Chondrocyte (in vitro differentiated cells): ENCODE measurements at regions not wholly inside any gene's neighbourhood (a gene's known extent, or its start where the extent isn't known, plus 50 kb on each side); places are given as distances from the start of the nearest gene placed in this dataset.

Experiments
- DNase-seq: peaks from one replicate; pipeline ENCODE4 v3.0.0; 2021; ENCODE audit warnings: mixed read lengths, low spot score
- H3K27ac Mint-ChIP-seq: one replicate; pipeline ENCODE4 v1.8.0; 2021; ENCODE audit warnings: mild to moderate bottlenecking, moderate library complexity, mixed read lengths; ENCODE audit not compliant: unreplicated experiment
- H3K27me3 Mint-ChIP-seq: 2 replicates; pipeline ENCODE4 v1.8.0; 2021; ENCODE audit warnings: low read depth, mixed read lengths
- H3K36me3 Mint-ChIP-seq: 2 replicates; pipeline ENCODE4 v1.8.0; 2021; ENCODE audit warnings: low read depth, mixed read lengths
- H3K4me1 Mint-ChIP-seq: 2 replicates; pipeline ENCODE4 v1.8.0; 2021; ENCODE audit warnings: low read depth, mild to moderate bottlenecking, mixed read lengths
- H3K4me3 Mint-ChIP-seq: one replicate; pipeline ENCODE4 v1.8.0; 2021; ENCODE audit warnings: mild to moderate bottlenecking, moderate library complexity, mixed read lengths; ENCODE audit not compliant: unreplicated experiment
- H3K9me3 Mint-ChIP-seq: 2 replicates; pipeline ENCODE4 v1.8.0; 2021; ENCODE audit warnings: low read depth, mixed read lengths
- CTCF ChIP-seq: fragments of 200-600 bp; sonication (generic); IDR thresholded peaks from 2 replicates; pipeline ENCODE4 v1.5.0; 2021; ENCODE audit warnings: antibody characterized with exemption, mild to moderate bottlenecking, moderate library complexity

GRCh38 chr16:26913851-26914250 is 152.9 kb upstream of the C16orf82 start:
- H3K36me3 Mint-ChIP-seq, result no peaks in the 10 kb centered on the region
- TF ChIP-seq CTCF, result no peak
- H3K27me3 Mint-ChIP-seq, result peaks cover 7% of the 10 kb centered on the region
- H3K9me3 Mint-ChIP-seq, result no peaks in the 10 kb centered on the region
- no peak overlapping the region for H3K27ac Mint-ChIP-seq
- no peak for DNase-seq
- no peak overlapping the region for H3K4me3 Mint-ChIP-seq
- no peaks in the 10 kb centered on the region for H3K4me1 Mint-ChIP-seq

GRCh38 chr16:26930786-26931581 is 135.7 kb upstream of the C16orf82 start:
- DNase-seq, result no peak
- Mint-ChIP-seq H3K27me3 (no peaks in the 10 kb centered on the region), H3K9me3 (peaks cover 14% of the 10 kb centered on the region), H3K4me1 (no peaks in the 10 kb centered on the region), H3K36me3 (no peaks in the 10 kb centered on the region), H3K4me3 (no peak overlapping the region), H3K27ac (no peak overlapping the region)
- TF ChIP-seq CTCF, result no peak

- Mint-ChIP-seq H3K4me1 (no peaks in the 10 kb centered on the region), H3K36me3 (no peaks in the 10 kb centered on the region), H3K4me3 (no peak overlapping the region), H3K9me3 (no peaks in the 10 kb centered on the region), H3K27ac (no peak overlapping the region), H3K27me3 (peaks cover 3% of the 10 kb centered on the region)
- DNase-seq, result no peak
- TF ChIP-seq CTCF, result no peak
Observed at GRCh38 chr16:26950636-26951035, 116.1 kb upstream of the C16orf82 start.

GRCh38 chr16:26951950-26952349 is 114.8 kb upstream of the C16orf82 start:
- H3K36me3 Mint-ChIP-seq, result no peaks in the 10 kb centered on the region
- peaks cover 3% of the 10 kb centered on the region for H3K27me3 Mint-ChIP-seq
- no peaks in the 10 kb centered on the region for H3K9me3 Mint-ChIP-seq
- no peak overlapping the region for H3K4me3 Mint-ChIP-seq
- DNase-seq, result no peak
- no peaks in the 10 kb centered on the region for H3K4me1 Mint-ChIP-seq
- no peak overlapping the region for H3K27ac Mint-ChIP-seq
- no peak for TF ChIP-seq CTCF

- DNase-seq, result no peak
- Mint-ChIP-seq H3K4me3 (no peak overlapping the region), H3K9me3 (no peaks in the 10 kb centered on the region), H3K27ac (no peak overlapping the region), H3K27me3 (peaks cover 3% of the 10 kb centered on the region), H3K36me3 (no peaks in the 10 kb centered on the region), H3K4me1 (no peaks in the 10 kb centered on the region)
- TF ChIP-seq CTCF, result no peak
Observed at GRCh38 chr16:26952411-26952810, 114.3 kb upstream of the C16orf82 start.
